DOHH2 (cell line): ENCODE measurements at regions not wholly inside any gene's neighbourhood (a gene's known extent, or its start where the extent isn't known, plus 50 kb on each side); places are given as distances from the start of the nearest gene placed in this dataset.

Experiments used
- H3F3A ChIP-seq: fragments of 200-600 bp; sonication (generic), shearing (Covaris generic); 2 replicates; pipeline ENCODE4 v1.6.0; 2016; ENCODE audit warnings: antibody characterized with exemption, mild to moderate bottlenecking; ENCODE audit not compliant: control insufficient read depth, insufficient read depth
- H3K27ac ChIP-seq: fragments of 200-600 bp; sonication (generic); 2 replicates; pipeline ENCODE4 v1.5.1; 2014; ENCODE audit warnings: low read depth, mild to moderate bottlenecking, low read length, moderate library complexity
- H3K27me3 ChIP-seq: fragments of 200-600 bp; sonication (generic); 2 replicates; pipeline ENCODE4 v1.6.1; 2014; ENCODE audit warnings: mild to moderate bottlenecking, low read length, mixed read lengths; ENCODE audit not compliant: control insufficient read depth
- H3K36me3 ChIP-seq: fragments of 200-600 bp; sonication (generic); 2 replicates; pipeline ENCODE4 v1.6.1; 2014; ENCODE audit warnings: mild to moderate bottlenecking, low read length, moderate library complexity, mixed read lengths; ENCODE audit not compliant: control insufficient read depth
- H3K4me1 ChIP-seq: fragments of 200-600 bp; sonication (generic); 2 replicates; pipeline ENCODE4 v1.6.1; 2014; ENCODE audit warnings: mild to moderate bottlenecking, low read length, mixed read lengths; ENCODE audit not compliant: control insufficient read depth
- H3K4me2 ChIP-seq: fragments of 200-600 bp; sonication (generic); 2 replicates; pipeline ENCODE4 v1.6.0; 2014; ENCODE audit warnings: mild to moderate bottlenecking, low read length, moderate library complexity
- H3K4me3 ChIP-seq: fragments of 200-600 bp; sonication (generic); 2 replicates; pipeline ENCODE4 v1.5.1; 2014; ENCODE audit warnings: mild to moderate bottlenecking, low read length, mixed read lengths
- H3K79me2 ChIP-seq: fragments of 200-600 bp; sonication (generic); 2 replicates; pipeline ENCODE4 v1.6.1; 2014; ENCODE audit warnings: mild to moderate bottlenecking, low read length, mixed read lengths; ENCODE audit not compliant: control insufficient read depth
- H3K9me2 ChIP-seq: fragments of 200-600 bp; sonication (generic); replicated peaks from 2 replicates; pipeline ENCODE4 v1.6.1; 2014; ENCODE audit warnings: mild to moderate bottlenecking, low read length, mixed read lengths; ENCODE audit not compliant: control insufficient read depth
- H3K9me3 ChIP-seq: fragments of 200-600 bp; sonication (generic); 2 replicates; pipeline ENCODE4 v1.6.1; 2014; ENCODE audit warnings: antibody characterized with exemption, low read length, mixed read lengths; ENCODE audit not compliant: control insufficient read depth, insufficient read depth
- H4K20me1 ChIP-seq: fragments of 200-600 bp; sonication (generic); 2 replicates; pipeline ENCODE4 v1.6.0; 2014; ENCODE audit warnings: low read depth, mild to moderate bottlenecking, antibody characterized with exemption, low read length, moderate library complexity; ENCODE audit not compliant: control insufficient read depth, insufficient read depth
- EZH2phosphoT487 ChIP-seq: fragments of 200-600 bp; sonication (generic); IDR thresholded peaks from 2 replicates; pipeline ENCODE4 v1.6.1; 2017; ENCODE audit warnings: borderline replicate concordance, mild to moderate bottlenecking, antibody characterized with exemption, low read length, moderate library complexity, mixed read lengths
- TF ChIP-seq, protein P1 (sequence below): fragments of 200-600 bp; sonication (generic); IDR thresholded peaks from one replicate; pipeline ENCODE4 v1.5.1; 2014; ENCODE audit warnings: antibody characterized with exemption, mild to moderate bottlenecking, low read depth, low read length; ENCODE audit not compliant: poor library complexity, severe bottlenecking

DNA sequence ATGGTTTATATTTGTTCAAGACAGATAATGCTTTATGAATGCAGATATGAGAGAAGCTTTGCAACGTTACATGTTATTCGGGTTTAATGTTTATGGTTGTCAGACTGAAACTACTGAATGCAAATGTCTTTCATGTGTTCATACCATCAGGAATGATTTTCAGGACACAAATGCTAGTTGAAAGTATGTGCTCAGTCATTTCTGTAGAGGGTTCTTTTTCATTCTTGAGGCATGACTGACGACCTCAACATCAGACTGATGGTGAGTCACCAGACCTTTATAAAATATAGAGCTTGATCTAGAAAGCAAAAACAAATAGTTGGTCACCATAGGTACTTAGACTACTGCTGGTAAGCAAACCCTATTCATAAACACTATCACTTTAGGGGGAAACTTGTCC, 287.3 kb upstream of the NUDT12 start:
- H3K4me1 ChIP-seq, result no peaks in the 10 kb centered on the region
- no peaks in the 10 kb centered on the region for H3K27me3 ChIP-seq
- H3K4me3 ChIP-seq, result no peak overlapping the region
- no peak for TF ChIP-seq EZH2phosphoT487
- TF ChIP-seq, protein P1, sequence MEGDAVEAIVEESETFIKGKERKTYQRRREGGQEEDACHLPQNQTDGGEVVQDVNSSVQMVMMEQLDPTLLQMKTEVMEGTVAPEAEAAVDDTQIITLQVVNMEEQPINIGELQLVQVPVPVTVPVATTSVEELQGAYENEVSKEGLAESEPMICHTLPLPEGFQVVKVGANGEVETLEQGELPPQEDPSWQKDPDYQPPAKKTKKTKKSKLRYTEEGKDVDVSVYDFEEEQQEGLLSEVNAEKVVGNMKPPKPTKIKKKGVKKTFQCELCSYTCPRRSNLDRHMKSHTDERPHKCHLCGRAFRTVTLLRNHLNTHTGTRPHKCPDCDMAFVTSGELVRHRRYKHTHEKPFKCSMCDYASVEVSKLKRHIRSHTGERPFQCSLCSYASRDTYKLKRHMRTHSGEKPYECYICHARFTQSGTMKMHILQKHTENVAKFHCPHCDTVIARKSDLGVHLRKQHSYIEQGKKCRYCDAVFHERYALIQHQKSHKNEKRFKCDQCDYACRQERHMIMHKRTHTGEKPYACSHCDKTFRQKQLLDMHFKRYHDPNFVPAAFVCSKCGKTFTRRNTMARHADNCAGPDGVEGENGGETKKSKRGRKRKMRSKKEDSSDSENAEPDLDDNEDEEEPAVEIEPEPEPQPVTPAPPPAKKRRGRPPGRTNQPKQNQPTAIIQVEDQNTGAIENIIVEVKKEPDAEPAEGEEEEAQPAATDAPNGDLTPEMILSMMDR, result no peak
- H3K9me2 ChIP-seq, result no peaks in the 10 kb centered on the region
- no peak overlapping the region for H3K4me2 ChIP-seq
- H3K27ac ChIP-seq, result no peak overlapping the region
- H4K20me1 ChIP-seq, result no peaks in the 10 kb centered on the region
- no peaks in the 10 kb centered on the region for H3F3A ChIP-seq
- H3K79me2 ChIP-seq, result no peaks in the 10 kb centered on the region
- H3K9me3 ChIP-seq, result no peaks in the 10 kb centered on the region
- H3K36me3 ChIP-seq, result no peaks in the 10 kb centered on the region

DNA sequence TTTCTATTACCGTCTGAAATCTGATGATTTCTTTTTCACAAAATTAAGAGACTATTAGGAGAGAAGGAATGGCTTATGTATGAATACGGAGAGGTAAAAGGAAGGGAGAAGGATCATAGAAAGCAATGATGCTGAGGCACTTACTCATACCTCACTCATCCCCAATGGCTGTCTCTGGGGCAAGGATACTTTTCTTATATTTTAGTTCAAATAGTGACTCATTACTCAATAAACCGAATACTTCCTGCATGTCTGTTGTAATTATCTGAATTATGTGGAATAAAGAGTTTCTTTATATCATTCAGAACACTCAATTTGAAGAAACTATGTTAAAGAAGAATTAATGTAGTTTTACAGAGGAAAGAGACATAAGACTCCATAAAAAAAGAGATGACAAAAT, 284.5 kb upstream of the NUDT12 start:
- Histone ChIP-seq H3K4me2 (no peak overlapping the region), H3K27me3 (no peaks in the 10 kb centered on the region), H4K20me1 (no peaks in the 10 kb centered on the region), H3K4me3 (no peak overlapping the region), H3K27ac (no peak overlapping the region), H3K36me3 (no peaks in the 10 kb centered on the region), H3K9me2 (no peaks in the 10 kb centered on the region), H3F3A (no peaks in the 10 kb centered on the region), H3K9me3 (no peaks in the 10 kb centered on the region), H3K79me2 (no peaks in the 10 kb centered on the region), H3K4me1 (no peaks in the 10 kb centered on the region)
- TF ChIP-seq EZH2phosphoT487, result no peak
- TF ChIP-seq, protein P1, result no peak

DNA sequence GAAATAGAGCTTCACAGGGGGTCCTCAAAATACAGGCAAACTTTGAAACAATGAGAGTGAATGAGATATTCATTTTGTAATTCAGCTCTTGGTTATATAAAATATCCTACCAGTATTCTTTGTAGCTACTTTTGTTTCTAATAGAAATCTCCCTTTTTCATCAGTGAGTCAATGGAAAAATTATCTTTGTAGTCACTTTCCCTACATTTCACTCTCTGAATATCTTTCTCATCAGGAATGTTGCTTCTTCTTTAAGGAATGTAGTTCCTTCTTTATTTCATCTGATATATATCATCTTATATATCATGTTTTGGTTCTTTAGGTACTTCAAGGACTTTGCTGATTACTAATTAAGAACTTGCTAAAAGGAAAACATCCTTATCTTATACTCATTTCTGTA, 280.3 kb upstream of the NUDT12 start:
- Histone ChIP-seq H3K4me3 (no peak overlapping the region), H3K27ac (no peak overlapping the region), H3K4me2 (no peak overlapping the region), H3K27me3 (no peaks in the 10 kb centered on the region), H3F3A (no peaks in the 10 kb centered on the region), H3K79me2 (no peaks in the 10 kb centered on the region), H3K9me3 (no peaks in the 10 kb centered on the region), H3K4me1 (no peaks in the 10 kb centered on the region), H3K36me3 (no peaks in the 10 kb centered on the region), H4K20me1 (no peaks in the 10 kb centered on the region), H3K9me2 (no peaks in the 10 kb centered on the region)
- no peak for TF ChIP-seq EZH2phosphoT487
- TF ChIP-seq, protein P1, result no peak

DNA sequence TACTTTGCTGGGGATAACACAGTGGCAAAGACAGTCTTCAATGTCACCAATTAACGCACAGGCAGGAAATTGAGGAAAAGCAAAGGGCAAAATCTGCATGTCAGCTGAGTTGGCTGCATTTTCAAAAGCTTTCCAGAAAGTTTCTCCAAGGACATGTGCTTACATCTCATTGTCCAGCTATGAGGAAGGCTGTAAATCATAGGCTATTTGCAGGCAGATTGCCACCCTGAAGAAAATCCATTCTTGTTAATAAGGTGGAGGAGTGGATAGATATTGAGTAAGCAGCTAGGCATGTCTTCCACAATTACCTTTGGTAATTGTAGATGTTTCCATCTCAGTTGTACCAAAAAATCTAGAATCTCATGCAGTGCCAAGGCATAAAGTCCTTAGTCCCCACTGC, 278.0 kb upstream of the NUDT12 start:
- TF ChIP-seq, protein P1, result no peak
- no peak for TF ChIP-seq EZH2phosphoT487
- Histone ChIP-seq H3K27me3 (no peaks in the 10 kb centered on the region), H3F3A (no peaks in the 10 kb centered on the region), H4K20me1 (no peaks in the 10 kb centered on the region), H3K27ac (no peak overlapping the region), H3K9me3 (no peaks in the 10 kb centered on the region), H3K79me2 (no peaks in the 10 kb centered on the region), H3K4me2 (no peak overlapping the region), H3K9me2 (no peaks in the 10 kb centered on the region), H3K36me3 (no peaks in the 10 kb centered on the region), H3K4me1 (no peaks in the 10 kb centered on the region), H3K4me3 (no peak overlapping the region)
